LNCAP (cell line): ENCODE measurements at regions not wholly inside any gene's neighbourhood (a gene's known extent, or its start where the extent isn't known, plus 50 kb on each side); places are given as distances from the start of the nearest gene placed in this dataset.

Experiments
- TF ChIP-seq, protein P1 (sequence below): fragments of 450-650 bp; IDR thresholded peaks from 2 replicates; pipeline ENCODE4 v1.5.1; 2017; ENCODE audit warnings: mild to moderate bottlenecking

DNA sequence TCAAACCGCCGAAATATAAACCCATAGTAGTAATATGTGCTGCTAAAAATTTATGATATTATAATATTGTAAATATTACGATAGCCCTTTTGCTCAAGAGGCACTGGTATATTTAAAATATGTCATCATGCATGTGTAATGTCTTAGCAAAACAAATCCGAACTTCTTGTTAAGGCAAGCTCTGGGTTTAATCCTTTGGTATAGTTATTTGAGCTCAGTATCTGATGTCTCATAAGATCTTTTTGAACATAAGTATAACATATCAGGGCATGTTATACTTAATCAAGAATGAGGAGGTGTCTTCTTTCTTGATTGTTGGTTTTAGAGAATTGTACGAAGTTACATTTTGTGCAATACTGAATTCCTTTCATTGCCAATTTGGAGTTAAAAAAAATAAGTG, 154.1 kb upstream of the CBLB start:
- TF ChIP-seq, protein P1, sequence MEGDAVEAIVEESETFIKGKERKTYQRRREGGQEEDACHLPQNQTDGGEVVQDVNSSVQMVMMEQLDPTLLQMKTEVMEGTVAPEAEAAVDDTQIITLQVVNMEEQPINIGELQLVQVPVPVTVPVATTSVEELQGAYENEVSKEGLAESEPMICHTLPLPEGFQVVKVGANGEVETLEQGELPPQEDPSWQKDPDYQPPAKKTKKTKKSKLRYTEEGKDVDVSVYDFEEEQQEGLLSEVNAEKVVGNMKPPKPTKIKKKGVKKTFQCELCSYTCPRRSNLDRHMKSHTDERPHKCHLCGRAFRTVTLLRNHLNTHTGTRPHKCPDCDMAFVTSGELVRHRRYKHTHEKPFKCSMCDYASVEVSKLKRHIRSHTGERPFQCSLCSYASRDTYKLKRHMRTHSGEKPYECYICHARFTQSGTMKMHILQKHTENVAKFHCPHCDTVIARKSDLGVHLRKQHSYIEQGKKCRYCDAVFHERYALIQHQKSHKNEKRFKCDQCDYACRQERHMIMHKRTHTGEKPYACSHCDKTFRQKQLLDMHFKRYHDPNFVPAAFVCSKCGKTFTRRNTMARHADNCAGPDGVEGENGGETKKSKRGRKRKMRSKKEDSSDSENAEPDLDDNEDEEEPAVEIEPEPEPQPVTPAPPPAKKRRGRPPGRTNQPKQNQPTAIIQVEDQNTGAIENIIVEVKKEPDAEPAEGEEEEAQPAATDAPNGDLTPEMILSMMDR = no peak

DNA sequence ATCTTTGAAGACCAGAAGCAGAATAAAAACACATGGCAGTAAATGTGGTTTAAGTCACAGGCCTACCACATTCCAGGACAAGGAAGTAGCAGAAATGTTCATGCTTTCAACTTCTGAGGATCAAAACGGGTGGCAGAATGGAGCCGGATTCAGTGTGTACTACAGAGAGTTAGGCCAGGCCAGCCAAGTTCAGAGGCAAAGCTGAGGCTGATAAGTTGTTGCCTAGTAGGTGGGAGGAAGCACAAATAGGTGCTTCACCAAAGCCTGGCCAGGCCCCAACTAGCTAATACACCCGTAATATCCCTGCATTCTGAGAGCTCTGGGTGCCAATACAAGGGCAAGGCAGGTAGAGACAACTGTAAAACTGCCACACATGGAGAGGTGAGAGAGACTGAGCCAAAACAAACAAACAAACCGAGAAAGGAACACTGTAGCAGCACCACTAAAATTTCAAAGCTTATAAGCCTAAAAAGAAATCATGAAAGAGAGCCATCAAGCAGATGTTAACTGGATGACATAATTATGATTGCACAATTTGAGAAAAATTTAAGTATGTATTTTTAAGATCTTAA, 156.4 kb upstream of the CBLB start:
- TF ChIP-seq, protein P1 = no peak

DNA sequence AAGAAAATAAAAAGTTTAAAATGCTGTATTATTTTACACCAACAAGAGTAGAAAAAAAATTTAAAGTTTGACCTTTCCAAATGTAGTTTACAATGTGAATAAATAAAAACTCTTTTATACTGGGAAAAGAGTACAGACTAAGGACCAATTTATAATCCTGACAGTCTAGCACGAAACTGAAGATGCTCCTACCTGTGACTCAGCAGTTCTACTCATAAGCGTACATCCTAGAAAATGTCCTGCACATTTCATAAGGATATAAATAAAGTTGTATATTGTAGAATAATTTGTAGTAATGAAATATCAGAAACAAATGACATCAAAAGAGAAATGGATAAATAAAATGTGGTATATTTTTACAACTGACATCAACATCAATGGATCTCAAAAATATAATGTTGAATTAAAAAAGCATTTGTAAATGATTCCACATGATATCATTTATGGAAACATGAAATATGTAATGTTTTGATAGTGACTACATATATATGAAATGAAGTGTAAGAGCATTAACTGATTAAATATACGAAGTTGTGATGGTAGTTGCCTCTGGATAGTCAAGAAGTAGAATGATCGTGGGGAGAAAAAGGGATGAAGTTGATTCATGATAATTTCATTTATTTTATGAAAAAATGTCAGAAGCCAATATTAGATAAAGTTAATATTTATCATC, 161.3 kb upstream of the CBLB start:
- TF ChIP-seq, protein P1 = no peak

DNA sequence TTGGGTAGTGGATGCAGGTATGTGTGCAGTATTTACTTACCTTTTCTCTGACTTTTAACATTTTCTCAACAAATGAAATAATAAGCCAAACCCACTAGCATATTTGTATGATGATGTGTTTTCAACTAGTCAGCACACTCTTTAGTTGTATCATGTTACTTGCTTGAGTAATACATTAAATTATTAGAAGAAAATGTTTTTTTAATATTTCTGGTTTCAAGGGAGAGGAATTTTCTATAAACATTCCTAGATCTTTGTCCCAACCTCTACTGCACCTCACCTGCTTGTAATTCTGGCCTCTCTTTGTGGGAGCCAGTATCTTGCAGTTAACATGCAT, 161.8 kb upstream of the CBLB start:
- TF ChIP-seq, protein P1 = no peak

DNA sequence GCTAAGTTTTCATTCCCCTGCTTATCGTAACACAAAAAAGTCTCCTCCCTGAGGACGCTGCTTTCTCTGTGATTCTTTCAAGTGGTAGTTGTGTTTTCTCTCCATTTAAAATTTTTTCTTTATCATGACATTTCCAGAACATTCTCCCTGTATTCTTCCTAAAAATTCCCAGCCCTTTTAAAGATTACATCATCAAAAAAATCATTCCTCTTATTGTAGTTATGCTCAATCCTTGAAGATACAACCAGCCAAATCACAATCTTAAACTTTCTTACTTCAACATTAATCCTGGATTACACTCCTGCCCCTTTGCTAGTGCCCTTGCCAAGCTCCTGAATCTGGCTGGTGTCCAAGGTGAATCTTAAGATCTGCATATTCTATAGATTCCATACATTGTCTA, 163.7 kb upstream of the CBLB start:
- TF ChIP-seq, protein P1 = no peak

DNA sequence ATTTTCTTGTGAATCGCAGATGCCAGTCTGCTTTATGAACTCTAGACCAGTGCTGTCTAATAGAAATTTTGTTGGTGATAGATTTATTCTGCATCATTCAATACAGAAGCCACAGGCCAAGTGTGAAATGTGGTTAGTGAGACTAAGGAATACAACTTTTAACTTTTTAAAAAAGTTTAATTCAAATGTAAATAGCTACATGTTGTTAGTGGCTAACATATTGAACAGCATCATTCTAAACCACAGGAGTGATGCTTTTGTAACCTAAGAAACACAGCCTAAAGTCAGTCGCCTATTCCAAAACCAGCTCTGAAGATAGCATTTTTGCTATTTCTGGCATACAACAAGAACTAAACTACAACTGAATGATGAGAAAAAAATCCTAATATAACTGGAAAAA, 164.8 kb upstream of the CBLB start:
- TF ChIP-seq, protein P1 = no peak

DNA sequence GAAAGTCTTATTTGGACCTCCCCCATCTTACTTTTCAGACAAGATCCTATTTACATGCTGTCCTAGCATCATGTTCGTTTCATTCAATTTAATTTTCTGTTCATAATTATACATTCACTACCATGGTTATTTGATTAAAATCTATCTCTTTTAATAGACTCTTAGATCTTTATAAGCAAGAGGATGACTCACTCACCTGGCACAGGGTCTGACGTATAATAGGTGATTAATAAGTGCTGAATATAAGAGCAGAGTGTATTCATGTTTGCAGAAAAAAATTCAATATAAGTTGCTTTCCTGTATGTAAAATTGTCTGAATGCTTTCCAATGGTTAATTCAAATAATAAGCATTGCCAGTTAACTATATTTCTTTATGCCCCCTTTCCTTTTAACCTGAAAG, 165.5 kb upstream of the CBLB start:
- TF ChIP-seq, protein P1 = no peak

DNA sequence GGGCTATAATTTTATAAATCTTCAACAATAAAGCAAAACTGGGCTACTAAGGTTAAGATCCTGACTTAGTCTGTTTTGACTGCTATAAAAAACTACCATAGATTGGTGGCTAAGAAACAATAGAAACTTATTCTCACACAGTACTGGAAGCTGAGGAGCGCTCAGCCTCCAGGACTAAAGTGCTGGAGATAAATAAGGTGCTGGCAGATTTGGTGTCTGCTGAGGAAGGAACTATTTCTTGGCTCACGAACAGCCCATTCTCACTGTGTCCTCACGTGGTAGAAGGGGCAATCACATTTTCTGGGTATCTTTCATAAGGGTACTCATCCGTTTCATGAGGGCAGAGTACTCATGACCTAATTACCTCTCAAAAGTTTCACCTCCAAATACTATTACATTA, 166.8 kb upstream of the CBLB start:
- TF ChIP-seq, protein P1 = no peak
